ENCODE measurements at regions not wholly inside any gene's neighbourhood (a gene's known extent, or its start where the extent isn't known, plus 50 kb on each side); places are given as distances from the start of the nearest gene placed in this dataset.

DNA sequence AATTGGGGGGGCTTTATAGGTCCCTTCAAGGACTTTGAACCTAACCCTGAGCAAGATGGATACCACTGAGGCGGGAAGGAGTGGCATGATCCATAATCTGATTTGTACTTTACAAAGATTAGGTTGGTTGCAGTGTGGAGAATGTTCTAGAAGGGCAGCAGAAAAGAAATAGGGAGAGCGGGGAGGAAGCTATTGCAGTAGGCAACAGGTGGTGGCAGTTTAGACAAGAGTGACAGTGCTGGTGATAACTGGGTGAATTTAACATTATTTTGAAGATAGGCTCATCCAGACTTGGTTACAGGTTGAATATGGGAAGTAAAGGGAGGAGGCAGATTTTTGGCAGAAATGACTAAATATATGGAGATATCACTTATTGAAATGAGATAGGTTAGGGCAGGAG, 179.9 kb upstream of the CADM1 start:
- TF ChIP-seq, protein P1, sequence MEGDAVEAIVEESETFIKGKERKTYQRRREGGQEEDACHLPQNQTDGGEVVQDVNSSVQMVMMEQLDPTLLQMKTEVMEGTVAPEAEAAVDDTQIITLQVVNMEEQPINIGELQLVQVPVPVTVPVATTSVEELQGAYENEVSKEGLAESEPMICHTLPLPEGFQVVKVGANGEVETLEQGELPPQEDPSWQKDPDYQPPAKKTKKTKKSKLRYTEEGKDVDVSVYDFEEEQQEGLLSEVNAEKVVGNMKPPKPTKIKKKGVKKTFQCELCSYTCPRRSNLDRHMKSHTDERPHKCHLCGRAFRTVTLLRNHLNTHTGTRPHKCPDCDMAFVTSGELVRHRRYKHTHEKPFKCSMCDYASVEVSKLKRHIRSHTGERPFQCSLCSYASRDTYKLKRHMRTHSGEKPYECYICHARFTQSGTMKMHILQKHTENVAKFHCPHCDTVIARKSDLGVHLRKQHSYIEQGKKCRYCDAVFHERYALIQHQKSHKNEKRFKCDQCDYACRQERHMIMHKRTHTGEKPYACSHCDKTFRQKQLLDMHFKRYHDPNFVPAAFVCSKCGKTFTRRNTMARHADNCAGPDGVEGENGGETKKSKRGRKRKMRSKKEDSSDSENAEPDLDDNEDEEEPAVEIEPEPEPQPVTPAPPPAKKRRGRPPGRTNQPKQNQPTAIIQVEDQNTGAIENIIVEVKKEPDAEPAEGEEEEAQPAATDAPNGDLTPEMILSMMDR (IDR thresholded peaks at IDR 0.05): no peak
- TF ChIP-seq ZFX (IDR thresholded peaks at IDR 0.05; ENCODE audit: borderline replicate concordance): no peak

All from 22Rv1 (cell line).